ENCODE measurements at regions not wholly inside any gene's neighbourhood (a gene's known extent, or its start where the extent isn't known, plus 50 kb on each side); places are given as distances from the start of the nearest gene placed in this dataset.

DNA sequence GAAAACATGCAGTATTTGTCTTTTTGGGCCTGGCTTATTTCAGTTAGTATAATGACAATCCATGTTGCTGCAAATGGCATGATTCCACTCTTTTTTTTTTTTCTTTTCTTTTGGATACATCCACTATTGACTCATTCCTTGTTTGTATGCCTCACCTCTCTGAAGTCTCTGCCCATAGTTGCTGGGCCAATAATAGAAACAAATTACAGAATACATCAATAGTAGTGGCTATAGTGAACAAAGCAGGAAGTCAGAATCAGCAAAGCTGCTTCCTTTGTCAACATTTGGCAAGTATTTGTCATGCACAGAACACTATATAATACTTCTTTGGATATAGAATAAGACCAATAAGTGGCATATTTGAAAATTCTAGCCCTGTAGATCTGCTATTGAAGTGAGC is 609.7 kb downstream of the STK39 start:
- no peak for TF ChIP-seq MAFK (IDR thresholded peaks at IDR 0.05; ENCODE audit: low read depth, low read length)
- TF ChIP-seq, protein P1, sequence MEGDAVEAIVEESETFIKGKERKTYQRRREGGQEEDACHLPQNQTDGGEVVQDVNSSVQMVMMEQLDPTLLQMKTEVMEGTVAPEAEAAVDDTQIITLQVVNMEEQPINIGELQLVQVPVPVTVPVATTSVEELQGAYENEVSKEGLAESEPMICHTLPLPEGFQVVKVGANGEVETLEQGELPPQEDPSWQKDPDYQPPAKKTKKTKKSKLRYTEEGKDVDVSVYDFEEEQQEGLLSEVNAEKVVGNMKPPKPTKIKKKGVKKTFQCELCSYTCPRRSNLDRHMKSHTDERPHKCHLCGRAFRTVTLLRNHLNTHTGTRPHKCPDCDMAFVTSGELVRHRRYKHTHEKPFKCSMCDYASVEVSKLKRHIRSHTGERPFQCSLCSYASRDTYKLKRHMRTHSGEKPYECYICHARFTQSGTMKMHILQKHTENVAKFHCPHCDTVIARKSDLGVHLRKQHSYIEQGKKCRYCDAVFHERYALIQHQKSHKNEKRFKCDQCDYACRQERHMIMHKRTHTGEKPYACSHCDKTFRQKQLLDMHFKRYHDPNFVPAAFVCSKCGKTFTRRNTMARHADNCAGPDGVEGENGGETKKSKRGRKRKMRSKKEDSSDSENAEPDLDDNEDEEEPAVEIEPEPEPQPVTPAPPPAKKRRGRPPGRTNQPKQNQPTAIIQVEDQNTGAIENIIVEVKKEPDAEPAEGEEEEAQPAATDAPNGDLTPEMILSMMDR (IDR thresholded peaks at IDR 0.05; ENCODE audit: control extremely low read depth in 1 of 3, insufficient read depth in 1 of 3, low read depth in 1 of 3, low read length in 3 of 3): no peak
- no peak for TF ChIP-seq POLR2A (IDR thresholded peaks at IDR 0.05; ENCODE audit: control extremely low read depth in 1 of 2, low read depth in 2 of 2, low read length in 2 of 2)
- no peak for TF ChIP-seq SP1 (IDR thresholded peaks at IDR 0.05; ENCODE audit: low read depth, low read length)
- TF ChIP-seq SP2 (IDR thresholded peaks at IDR 0.05; ENCODE audit: low read length): no peak
- no peak for TF ChIP-seq SIN3A (conservative IDR thresholded peaks at IDR 0.05 in 1 of 2, IDR thresholded peaks at IDR 0.05 in 1 of 2; ENCODE audit: low read depth in 1 of 2, low read length in 2 of 2)
- TF ChIP-seq RFX5 (IDR thresholded peaks at IDR 0.05; ENCODE audit: borderline replicate concordance, low read depth, low read length): no peak
- no peak for TF ChIP-seq CEBPB (IDR thresholded peaks at IDR 0.05; ENCODE audit: low read depth, low read length)
- TF ChIP-seq, protein P2, sequence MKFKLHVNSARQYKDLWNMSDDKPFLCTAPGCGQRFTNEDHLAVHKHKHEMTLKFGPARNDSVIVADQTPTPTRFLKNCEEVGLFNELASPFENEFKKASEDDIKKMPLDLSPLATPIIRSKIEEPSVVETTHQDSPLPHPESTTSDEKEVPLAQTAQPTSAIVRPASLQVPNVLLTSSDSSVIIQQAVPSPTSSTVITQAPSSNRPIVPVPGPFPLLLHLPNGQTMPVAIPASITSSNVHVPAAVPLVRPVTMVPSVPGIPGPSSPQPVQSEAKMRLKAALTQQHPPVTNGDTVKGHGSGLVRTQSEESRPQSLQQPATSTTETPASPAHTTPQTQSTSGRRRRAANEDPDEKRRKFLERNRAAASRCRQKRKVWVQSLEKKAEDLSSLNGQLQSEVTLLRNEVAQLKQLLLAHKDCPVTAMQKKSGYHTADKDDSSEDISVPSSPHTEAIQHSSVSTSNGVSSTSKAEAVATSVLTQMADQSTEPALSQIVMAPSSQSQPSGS (IDR thresholded peaks at IDR 0.05; ENCODE audit: low read length): no peak
- no peak for TF ChIP-seq RAD21 (IDR thresholded peaks at IDR 0.05 in 1 of 2, conservative IDR thresholded peaks at IDR 0.05 in 1 of 2; ENCODE audit: low read depth in 2 of 2, low read length in 2 of 2)
- no peak for TF ChIP-seq TAF1 (IDR thresholded peaks at IDR 0.05; ENCODE audit: low read depth, low read length)
- TF ChIP-seq CREB1 (IDR thresholded peaks at IDR 0.05): no peak
